Activated CD8-positive, alpha-beta memory T cell treated with anti-CD3 and anti-CD28 coated beads for 48 hours (primary cell): ENCODE measurements at regions not wholly inside any gene's neighbourhood (a gene's known extent, or its start where the extent isn't known, plus 50 kb on each side); places are given as distances from the start of the nearest gene placed in this dataset.

ENCODE experiments used
- DNase-seq, 3 experiments: peaks; one replicate each; pipeline ENCODE4 v3.0.0-alpha.2; 2020; ENCODE audit warnings: low read depth in 2 of 3, low spot score in 2 of 3

GRCh38 chrY:15162211-15162610 is 637.9 kb downstream of the NLGN4Y start:
- no peak for DNase-seq

DNA sequence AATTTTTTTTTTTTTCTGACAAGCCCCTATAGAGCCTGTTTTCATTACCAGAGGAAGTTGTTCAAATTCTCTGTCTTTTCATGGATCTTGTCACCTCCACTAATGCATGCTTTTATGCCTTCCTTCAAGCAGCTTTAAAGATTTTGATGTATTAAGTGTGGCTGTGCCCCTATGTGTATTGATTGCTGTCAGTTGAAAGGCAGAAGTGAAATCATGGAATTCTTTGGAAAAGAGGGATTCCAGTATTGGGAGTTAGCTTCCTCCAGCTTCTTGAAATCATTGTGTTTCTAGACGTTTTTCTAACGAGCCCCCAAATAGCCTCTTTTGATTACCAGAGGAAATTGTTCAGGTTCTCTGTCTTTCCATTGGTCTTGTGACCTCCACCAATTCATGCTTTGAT is 655.6 kb downstream of the NLGN4Y start:
- no peak for DNase-seq

DNA sequence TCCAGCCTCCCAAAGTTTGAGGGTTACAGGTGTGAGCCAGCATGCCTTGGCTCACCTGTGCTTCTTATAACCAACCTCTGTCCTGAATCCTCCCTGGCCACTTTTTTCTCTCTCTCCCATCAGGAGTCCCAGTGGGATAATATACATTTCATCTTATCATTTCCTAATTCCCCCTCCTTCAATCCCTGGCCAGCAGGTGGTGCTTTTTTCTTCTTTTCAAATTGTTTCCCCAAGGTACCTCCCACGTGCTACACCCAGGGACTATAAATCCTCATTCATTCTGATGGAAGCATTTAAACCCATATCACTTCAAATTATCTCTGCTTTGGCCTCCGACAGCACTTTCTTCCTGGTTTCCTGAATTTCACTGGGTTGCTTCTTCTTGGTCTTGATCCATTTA is 704.7 kb downstream of the NLGN4Y start:
- DNase-seq, result no peak

DNA sequence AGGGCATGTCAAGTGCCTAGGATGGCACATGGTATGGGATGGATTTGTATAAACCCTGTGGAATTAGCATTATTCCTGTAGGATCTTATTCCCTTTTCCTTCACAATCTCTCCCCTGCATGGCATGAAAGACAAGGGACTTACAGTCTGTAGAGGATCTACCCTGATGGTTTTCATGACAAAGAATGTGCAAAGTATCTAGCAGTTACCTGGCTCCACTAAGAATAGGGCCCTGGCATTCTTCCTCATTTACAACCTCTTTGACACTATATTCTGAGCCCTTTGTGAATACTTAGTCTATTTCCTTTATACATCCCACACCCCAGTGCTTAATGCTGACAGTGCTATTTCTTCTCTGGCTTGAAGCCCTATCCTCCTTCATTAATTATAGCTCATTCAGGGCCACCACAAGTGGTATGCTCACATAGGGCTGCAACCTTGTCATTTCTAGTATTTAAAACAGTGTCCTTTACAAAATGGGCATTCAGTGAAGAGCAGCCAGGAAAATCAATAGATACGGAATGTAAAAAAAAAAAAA is 715.3 kb downstream of the NLGN4Y start:
- no peak for DNase-seq

DNA sequence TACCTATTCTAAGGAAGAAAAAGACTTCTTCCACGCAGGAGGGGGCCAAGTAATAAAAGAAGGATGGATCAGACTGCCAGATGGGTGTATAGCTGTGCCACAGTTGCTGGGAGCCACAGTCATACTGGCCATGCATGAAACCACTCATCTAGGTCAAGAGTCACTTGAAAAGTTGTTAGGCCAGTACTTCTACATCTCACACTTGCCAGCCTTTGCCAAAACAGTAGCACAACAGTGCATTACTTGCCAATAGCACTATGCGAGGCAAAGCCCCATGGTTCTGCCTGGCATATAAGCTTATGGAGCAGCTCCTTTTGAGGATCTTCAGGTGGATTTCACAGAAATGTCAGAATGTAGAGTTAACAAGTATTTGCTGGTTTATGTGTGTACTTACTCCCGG is 735.0 kb downstream of the NLGN4Y start:
- no peak for DNase-seq

GRCh38 chrY:15286572-15286971 is 762.2 kb downstream of the NLGN4Y start:
- no peak for DNase-seq

DNA sequence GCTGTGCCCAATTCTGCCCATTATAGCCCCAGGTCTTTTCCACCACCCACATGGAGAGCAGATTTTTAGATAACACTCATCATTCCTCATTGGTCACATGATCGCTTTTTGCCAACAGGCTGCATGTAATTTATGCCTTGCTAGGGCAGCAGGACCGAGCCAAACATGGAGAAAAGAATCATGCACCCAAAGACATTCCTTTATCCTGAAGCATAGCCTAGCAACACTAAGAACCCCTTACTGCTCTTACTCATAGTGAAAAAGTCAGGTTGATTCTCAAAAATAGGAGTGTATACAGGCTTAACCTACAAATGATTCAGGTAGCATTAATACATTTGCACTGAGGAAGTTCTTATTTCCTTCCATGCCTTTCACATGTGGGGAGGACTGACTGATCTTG is 765.5 kb downstream of the NLGN4Y start:
- no peak for DNase-seq

DNA sequence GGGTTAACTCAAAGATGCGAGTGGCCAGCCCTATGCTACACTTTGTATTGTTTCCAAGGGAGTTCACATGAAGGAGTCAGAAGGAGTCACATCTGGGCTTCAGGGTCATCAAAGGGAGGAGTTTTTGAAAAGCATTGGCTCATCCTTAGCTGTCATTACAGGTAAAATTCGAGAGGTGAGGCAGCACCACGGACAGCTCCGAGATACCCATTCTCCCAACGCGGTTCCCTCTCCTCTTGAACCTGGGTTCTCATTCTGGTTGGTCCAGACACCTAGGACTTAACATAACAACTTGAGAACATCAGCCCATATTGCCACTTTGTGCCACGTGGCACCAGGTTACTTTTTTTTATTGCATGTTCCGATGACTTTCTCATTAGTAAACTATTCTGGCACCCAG is 768.6 kb downstream of the NLGN4Y start:
- DNase-seq, result no peak

DNA sequence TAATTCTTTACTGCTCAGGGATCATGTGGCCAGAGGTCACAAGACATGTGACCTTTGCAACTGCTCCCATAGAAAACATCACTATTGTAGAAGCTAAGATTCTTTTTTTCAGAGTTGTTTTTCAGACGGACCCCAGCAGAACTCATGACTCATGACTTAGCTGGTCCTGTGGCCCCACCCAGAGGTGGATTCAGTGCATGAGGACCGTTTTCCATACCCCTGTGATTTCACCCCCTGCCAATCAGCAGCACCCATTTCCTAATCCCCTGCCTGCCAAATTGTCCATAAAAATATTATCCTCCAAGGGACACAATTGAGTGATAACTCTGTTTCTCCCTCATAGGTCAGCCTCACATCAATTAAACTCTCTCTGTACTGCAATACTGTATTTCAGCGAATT is 777.5 kb downstream of the NLGN4Y start:
- no peak for DNase-seq

DNA sequence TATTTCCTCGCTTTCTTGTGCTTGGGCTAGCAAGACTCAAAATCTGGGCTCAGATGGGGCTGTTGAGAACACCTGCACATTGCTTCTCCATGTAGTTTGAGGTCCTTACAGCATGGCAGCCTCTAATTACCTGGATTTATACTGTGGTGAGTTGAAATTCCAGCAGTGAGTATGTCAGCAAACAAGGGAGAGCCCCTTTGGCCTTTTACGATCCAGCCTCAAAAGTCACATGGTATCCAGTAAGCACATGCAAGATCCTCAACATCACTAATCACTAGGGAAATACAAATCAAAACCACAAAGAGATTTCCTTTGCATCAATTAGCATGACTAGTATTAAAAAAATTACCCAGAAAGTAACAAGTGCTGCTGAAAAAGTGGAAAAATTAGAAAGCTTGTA is 787.8 kb downstream of the NLGN4Y start:
- DNase-seq, result no peak

- no peak for DNase-seq
Observed at GRCh38 chrY:15324189-15324588, 799.9 kb downstream of the NLGN4Y start.

GRCh38 chrY:15325201-15325600 is 800.9 kb downstream of the NLGN4Y start:
- no peak for DNase-seq

DNA sequence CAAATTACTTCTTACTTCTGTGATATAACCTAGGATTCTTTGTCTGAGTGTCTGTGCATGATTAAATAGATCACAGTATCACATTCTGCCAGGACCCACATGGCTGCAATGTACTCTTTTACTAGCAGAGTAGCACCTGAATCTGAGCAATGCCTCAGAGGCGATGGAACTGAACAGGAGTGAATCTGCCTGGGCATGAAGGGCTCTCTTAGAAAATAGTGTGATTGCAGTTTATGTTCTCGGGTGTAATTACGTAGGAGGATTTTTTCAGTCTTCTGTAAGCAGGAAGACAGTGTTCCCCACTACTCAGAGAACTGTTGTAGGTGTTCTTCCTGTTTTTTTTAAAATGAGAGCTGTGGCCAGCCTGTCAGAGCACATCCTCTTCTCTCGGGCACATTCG is 802.3 kb downstream of the NLGN4Y start:
- DNase-seq, result no peak

- no peak for DNase-seq
Observed at GRCh38 chrY:15328848-15329247, 804.5 kb downstream of the NLGN4Y start.

- no peak for DNase-seq
Observed at GRCh38 chrY:15343522-15343921, 819.2 kb downstream of the NLGN4Y start.

DNA sequence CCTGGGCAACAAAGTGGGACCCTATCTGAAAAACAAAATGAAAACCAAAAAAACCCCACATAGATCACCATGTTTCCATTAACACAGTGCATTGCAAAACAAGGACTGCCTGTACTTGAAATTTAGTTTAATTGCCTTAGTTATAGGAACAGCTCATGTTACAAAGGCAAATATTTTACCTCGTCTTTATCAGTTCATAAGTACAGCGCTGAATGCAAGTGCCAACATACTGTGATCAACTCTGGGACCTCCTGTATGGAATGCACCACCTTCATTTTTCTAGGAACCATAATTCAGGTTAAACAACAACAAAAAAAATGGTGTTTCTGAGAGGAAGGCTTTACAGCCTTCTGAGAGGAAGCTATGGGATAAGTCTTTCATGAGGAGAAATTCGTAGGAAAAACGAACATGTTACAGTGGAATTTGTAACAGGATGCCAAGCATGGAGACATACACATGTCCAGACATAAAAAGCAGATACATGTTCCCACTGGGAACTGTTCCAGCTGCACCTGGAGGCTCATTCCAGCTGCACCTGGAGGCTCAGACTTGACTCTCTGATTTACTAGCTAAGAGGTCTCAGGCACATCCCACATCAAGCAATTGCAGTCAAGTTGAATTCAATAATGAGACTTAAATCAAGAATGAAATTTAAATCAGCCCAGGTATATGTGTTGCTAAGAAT is 821.3 kb downstream of the NLGN4Y start:
- no peak for DNase-seq

GRCh38 chrY:15349351-15349750 is 825.0 kb downstream of the NLGN4Y start:
- DNase-seq, result no peak

GRCh38 chrY:15355321-15355720 is 831.0 kb downstream of the NLGN4Y start:
- DNase-seq, result no peak

DNA sequence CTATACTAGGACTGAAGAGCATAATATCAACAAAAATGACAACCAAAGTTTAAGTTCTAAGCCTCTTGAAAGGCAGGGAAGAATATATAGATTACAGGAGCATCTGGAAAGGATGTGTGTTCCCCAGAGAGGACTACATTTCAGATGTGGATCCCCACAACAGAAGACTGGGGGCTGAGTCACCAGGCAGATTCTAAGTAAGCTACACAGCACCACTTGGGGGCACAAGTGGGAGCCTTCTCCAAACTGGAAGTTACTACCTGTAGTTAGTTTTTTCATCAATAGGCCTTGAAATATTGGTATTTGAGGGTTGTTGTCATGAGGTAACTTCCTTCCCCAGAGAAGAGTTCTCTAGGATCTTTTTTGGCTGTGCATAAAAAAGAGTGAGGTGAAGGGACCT is 836.1 kb downstream of the NLGN4Y start:
- DNase-seq, result no peak

DNA sequence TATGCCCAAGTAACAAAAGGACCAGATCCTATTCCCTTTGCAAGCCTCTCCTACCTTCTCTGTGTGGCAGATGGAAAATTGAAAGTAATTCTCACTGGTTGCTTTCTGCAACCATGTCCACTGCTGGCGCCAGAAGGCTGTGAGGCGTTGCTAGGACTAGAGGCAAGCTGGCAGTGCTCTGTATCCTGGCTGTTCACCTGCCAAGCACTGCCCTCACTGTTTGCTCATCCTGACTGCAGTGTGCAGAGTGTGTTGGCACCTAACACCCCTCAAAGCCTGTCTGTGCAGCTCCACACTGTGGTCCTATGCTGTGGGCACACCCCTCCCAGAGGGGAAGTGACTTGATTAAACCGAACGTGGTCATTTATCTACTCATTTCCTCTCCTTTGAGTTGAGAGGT is 840.7 kb downstream of the NLGN4Y start:
- no peak for DNase-seq

DNA sequence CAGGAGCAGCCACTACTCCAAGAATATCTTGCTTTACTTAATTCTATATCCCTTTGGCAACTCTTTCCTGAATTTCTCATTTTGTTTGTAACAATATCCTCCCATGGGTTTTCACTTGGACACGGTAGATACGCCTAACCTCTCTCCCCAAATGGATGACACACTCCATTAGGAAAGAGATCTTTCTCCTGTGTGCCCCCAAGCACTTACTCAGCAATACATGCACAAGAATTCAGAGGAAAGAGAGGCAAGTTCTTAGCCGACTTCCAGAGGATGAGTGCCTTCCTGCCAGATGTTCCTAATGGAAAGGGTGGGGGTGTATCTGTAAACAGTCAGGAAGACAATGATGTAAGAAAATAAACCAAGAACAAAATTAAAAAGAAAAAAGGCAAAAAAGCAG is 844.5 kb downstream of the NLGN4Y start:
- DNase-seq, result no peak

DNA sequence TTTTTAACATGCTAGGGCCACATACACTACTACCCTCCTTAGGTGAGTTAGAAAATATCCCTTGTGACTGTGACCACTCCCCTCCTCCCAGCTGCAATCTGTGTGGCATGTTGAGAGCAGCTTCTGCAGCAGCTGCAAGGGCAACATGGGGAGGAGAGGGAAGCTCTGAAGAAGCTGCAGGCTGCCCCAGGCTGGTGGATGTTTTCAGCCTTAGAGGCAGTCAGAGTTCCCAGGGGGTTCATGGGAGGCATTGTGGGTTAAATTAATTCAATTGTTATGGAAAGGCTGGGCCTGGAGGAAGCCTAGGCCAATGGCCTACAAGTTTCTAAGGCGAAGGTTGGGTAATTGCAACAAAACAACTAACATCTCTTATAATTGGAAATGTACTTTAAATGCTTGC is 860.8 kb downstream of the NLGN4Y start:
- no peak for DNase-seq

DNA sequence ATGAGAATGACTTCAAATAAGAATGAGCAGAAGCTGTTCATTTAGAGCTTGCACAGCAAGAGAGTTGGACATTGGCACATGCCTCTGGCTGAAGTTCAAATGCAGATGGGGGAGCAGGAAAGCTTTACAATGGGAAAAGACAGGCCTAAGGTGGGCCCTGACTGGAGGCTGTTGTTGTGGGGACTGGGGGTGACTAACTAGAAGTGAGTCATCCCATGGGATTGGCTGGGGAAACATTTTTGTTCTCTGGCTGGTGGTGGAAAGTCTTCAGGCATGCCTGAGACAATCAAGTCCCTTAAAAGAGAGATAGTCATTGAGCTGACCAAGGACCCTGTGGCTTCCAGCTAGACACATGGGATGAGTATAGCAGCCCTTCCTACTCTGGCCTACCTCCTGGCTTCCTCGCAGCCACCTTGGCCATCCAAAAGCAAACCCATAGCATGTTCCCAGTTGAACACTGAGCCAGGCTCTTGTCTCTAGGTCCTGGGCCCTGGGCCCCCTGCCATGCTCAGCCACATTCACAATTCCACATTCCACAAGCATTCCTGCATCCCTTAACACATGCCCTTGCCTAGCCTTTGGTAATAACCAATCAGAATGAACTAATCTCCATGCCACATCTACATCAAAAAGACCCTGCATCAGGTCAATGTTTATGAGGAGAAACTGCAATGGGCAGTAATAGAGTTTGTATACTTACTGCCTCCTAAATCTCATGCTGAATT is 873.4 kb downstream of the NLGN4Y start:
- DNase-seq, result no peak
